A673 (cell line): ENCODE measurements at regions not wholly inside any gene's neighbourhood (a gene's known extent, or its start where the extent isn't known, plus 50 kb on each side); places are given as distances from the start of the nearest gene placed in this dataset.
"Not testable (repeated sequence)": the region's sequence is repeated elsewhere in the genome, so short reads cannot be mapped to it uniquely, and the experiment has no call there.

Experiments
- BruUV-seq: library from RNA; stranded (reverse); fragments of 400-500 nt; replicated peaks from 2 replicates; lab custom pipeline; 2021; lab: Mats Ljungman, UMichigan
- CTCF ChIA-PET: fragments of 300-600 bp; sonication (Branson Sonifier 250); formaldehyde crosslinking; loops from one replicate; lab custom pipeline; 2022; ENCODE audit warnings: antibody characterized with exemption; lab: Charles Lee
- POLR2A ChIA-PET: fragments of 300-600 bp; sonication (Branson Sonifier 250); formaldehyde crosslinking; loops from one replicate; lab custom pipeline; 2022; ENCODE audit warnings: antibody characterized with exemption; ENCODE audit not compliant: low non-redundant PET; lab: Charles Lee
- DNase-seq: peaks from one replicate; pipeline ENCODE4 v3.0.0-alpha.2; 2015; ENCODE audit warnings: low spot score
- H3K27ac ChIP-seq: fragments of 200-600 bp; sonication (generic); 2 replicates; pipeline ENCODE4 v1.5.1; 2016; ENCODE audit warnings: mixed run types, low read depth, mild to moderate bottlenecking, mixed read lengths, antibody characterized with exemption, low read length; ENCODE audit not compliant: poor library complexity, severe bottlenecking
- H3K27me3 ChIP-seq: fragments of 200-600 bp; sonication (generic); replicated peaks from 2 replicates; pipeline ENCODE4 v1.6.1; 2017; ENCODE audit warnings: mixed run types, low read depth, mild to moderate bottlenecking, mixed read lengths, antibody characterized with exemption, low read length; ENCODE audit not compliant: insufficient read depth, poor library complexity
- H3K36me3 ChIP-seq: fragments of 200-600 bp; sonication (generic); 2 replicates; pipeline ENCODE4 v1.6.1; 2016; ENCODE audit warnings: mixed run types, mild to moderate bottlenecking, mixed read lengths, antibody characterized with exemption, low read length; ENCODE audit not compliant: insufficient read depth, poor library complexity, severe bottlenecking
- H3K4me1 ChIP-seq: fragments of 200-600 bp; sonication (generic); 2 replicates; pipeline ENCODE4 v1.6.1; 2017; ENCODE audit warnings: mixed run types, mild to moderate bottlenecking, mixed read lengths, antibody characterized with exemption, low read length; ENCODE audit not compliant: insufficient read depth, poor library complexity, severe bottlenecking
- H3K4me3 ChIP-seq: fragments of 200-600 bp; sonication (generic); 2 replicates; pipeline ENCODE4 v1.5.1; 2016; ENCODE audit warnings: low read depth, mixed run types, mild to moderate bottlenecking, mixed read lengths, low read length; ENCODE audit not compliant: poor library complexity, severe bottlenecking
- H3K9me3 ChIP-seq: fragments of 200-600 bp; sonication (generic); 2 replicates; pipeline ENCODE4 v1.6.1; 2016; ENCODE audit warnings: mixed run types, low read depth, mild to moderate bottlenecking, mixed read lengths, antibody characterized with exemption, low read length; ENCODE audit not compliant: poor library complexity, severe bottlenecking
- EZH2 ChIP-seq: fragments of 200-600 bp; sonication (generic); IDR thresholded peaks from 2 replicates; pipeline ENCODE4 v1.6.1; 2017; ENCODE audit warnings: borderline replicate concordance, low read depth, mild to moderate bottlenecking, mixed read lengths, antibody characterized with exemption, low read length; ENCODE audit not compliant: poor library complexity, severe bottlenecking
- intact Hi-C: fragments of 100-400 bp; cut with micrococcal nuclease; formaldehyde crosslinking; loops from one replicate; pipeline ENCODE4 v1.10.0; 2022; ENCODE audit not compliant: unreplicated experiment
- TF ChIP-seq, protein P1 (sequence below): fragments of 300-800, 200-600 bp; sonication (generic); conservative IDR thresholded peaks from 2 replicates; pipeline ENCODE4 v1.5.1; 2017; ENCODE audit warnings: low read depth, mild to moderate bottlenecking, antibody characterized with exemption, low read length, moderate library complexity, mixed read lengths

- BruUV-seq: no TSS peak
- no peak overlapping the region for H3K27ac ChIP-seq
Measured at GRCh38 chr12:68537571-68537970, 73.1 kb upstream of the RAP1B start.

GRCh38 chr12:68538726-68539614 is 71.7 kb upstream of the RAP1B start:
- intact Hi-C loops: no loop called here
- TF ChIP-seq, protein P1, sequence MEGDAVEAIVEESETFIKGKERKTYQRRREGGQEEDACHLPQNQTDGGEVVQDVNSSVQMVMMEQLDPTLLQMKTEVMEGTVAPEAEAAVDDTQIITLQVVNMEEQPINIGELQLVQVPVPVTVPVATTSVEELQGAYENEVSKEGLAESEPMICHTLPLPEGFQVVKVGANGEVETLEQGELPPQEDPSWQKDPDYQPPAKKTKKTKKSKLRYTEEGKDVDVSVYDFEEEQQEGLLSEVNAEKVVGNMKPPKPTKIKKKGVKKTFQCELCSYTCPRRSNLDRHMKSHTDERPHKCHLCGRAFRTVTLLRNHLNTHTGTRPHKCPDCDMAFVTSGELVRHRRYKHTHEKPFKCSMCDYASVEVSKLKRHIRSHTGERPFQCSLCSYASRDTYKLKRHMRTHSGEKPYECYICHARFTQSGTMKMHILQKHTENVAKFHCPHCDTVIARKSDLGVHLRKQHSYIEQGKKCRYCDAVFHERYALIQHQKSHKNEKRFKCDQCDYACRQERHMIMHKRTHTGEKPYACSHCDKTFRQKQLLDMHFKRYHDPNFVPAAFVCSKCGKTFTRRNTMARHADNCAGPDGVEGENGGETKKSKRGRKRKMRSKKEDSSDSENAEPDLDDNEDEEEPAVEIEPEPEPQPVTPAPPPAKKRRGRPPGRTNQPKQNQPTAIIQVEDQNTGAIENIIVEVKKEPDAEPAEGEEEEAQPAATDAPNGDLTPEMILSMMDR: no peak
- TF ChIP-seq EZH2: no peak
- BruUV-seq: no TSS peak
- ChIA-PET CTCF (no interaction called here), POLR2A (interaction anchor here (0.6 to 0.7 kb wide), 2 partner anchors 68 to 130 kb away, joined by 3 to 5 read pairs; no protein-coding TSS in a partner anchor)
- peaks cover 19% of the 10 kb centered on the region for H3K4me1 ChIP-seq
- H3K4me3 ChIP-seq: peak overlapping the region; percentile 31
- no peaks in the 10 kb centered on the region for H3K27me3 ChIP-seq
- no peaks in the 10 kb centered on the region for H3K36me3 ChIP-seq
- peak overlapping the region; percentile 73 for H3K27ac ChIP-seq
- no peaks in the 10 kb centered on the region for H3K9me3 ChIP-seq
- peak; percentile 94 for DNase-seq

More at GRCh38 chr12:68537571-68537970, 73.1 kb upstream of the RAP1B start:
- POLR2A ChIA-PET: no interaction called here
- Histone ChIP-seq H3K4me1 (peaks cover 19% of the 10 kb centered on the region), H3K9me3 (no peaks in the 10 kb centered on the region), H3K27me3 (no peaks in the 10 kb centered on the region), H3K36me3 (no peaks in the 10 kb centered on the region), H3K4me3 (no peak overlapping the region)
- no peak for DNase-seq
- CTCF ChIA-PET: no interaction called here
- TF ChIP-seq, protein P1: no peak
- no peak for TF ChIP-seq EZH2
- intact Hi-C loops: no loop called here

DNA sequence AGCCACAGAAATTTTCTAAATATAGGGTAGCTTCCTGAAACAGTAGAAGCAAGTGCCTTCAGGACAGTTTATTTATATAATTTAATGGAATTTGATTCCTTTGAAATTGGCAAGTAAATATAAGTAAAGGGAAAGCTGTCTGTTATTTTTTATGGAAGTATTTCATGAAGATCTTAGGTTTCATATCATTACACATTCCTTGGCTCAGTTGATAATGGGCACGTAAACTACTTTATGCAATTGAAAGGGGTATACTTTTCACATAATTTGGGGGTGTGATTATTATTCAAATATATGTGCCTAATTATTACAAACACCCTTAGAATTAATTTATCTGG is 71.1 kb upstream of the RAP1B start:
- no peaks in the 10 kb centered on the region for H3K9me3 ChIP-seq
- H3K27me3 ChIP-seq: no peaks in the 10 kb centered on the region
- TF ChIP-seq, protein P1: no peak
- TF ChIP-seq EZH2: no peak
- ChIA-PET POLR2A (interaction anchor here (0.7 kb wide), 1 partner anchor 131 kb away, joined by 3 read pairs; no protein-coding TSS in a partner anchor), CTCF (no interaction called here)
- peaks cover 19% of the 10 kb centered on the region for H3K4me1 ChIP-seq
- no peak for DNase-seq
- no TSS peak for BruUV-seq
- H3K4me3 ChIP-seq: peak overlapping the region; percentile 31
- peak overlapping the region; percentile 73 for H3K27ac ChIP-seq
- no peaks in the 10 kb centered on the region for H3K36me3 ChIP-seq
- intact Hi-C loops: no loop called here

- H3K9me3 ChIP-seq, DNase-seq: not testable (repeated sequence)
Measured at GRCh38 chr12:68540768-68541167, 69.9 kb upstream of the RAP1B start.

DNA sequence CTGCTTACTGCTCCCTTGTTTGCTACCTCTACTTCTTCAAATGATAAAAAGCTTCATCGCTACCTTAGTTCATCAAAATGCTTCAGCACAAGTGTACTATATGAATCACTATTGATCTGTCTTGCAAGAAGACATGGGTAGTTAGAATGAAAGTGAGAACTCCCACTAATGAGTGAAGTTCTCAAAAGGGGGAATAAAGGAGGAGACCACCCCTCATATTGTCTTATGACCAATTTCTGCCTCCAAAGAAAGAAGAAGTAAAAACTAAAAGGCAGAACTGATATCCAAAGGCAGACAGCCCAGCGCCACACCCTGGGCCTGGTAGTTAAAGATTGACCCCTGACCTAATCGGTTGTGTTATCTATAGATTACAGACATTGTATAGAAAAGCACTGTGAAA is 63.4 kb upstream of the RAP1B start:
- H3K36me3 ChIP-seq, POLR2A ChIA-PET, H3K4me1 ChIP-seq, DNase-seq, intact Hi-C loops, CTCF ChIA-PET, H3K27ac ChIP-seq, H3K4me3 ChIP-seq, H3K9me3 ChIP-seq, BruUV-seq, H3K27me3 ChIP-seq: not testable (repeated sequence)

More at GRCh38 chr12:68540768-68541167, 69.9 kb upstream of the RAP1B start:
- intact Hi-C loops: loop anchor here (5.0 kb wide), 1 partner anchor 72 kb away; the partner anchor contains the start of gene RAP1B
- CTCF ChIA-PET, H3K36me3 ChIP-seq, H3K27me3 ChIP-seq, POLR2A ChIA-PET, H3K4me3 ChIP-seq, BruUV-seq, H3K27ac ChIP-seq: not testable (repeated sequence)
- peaks cover 19% of the 10 kb centered on the region for H3K4me1 ChIP-seq
